ACC112 (cell line): ENCODE measurements at regions not wholly inside any gene's neighbourhood (a gene's known extent, or its start where the extent isn't known, plus 50 kb on each side); places are given as distances from the start of the nearest gene placed in this dataset.

Experiments used
- H2AFZ ChIP-seq: fragments of 200-600 bp; sonication (generic); one replicate; pipeline ENCODE4 v1.6.0; 2017; ENCODE audit warnings: antibody characterized with exemption, low read length; ENCODE audit not compliant: unreplicated experiment
- H3K27ac ChIP-seq: fragments of 200-600 bp; sonication (generic); 2 replicates; pipeline ENCODE4 v1.5.1; 2014; ENCODE audit warnings: low read depth, mild to moderate bottlenecking, antibody characterized with exemption, low read length, moderate library complexity
- H3K27me3 ChIP-seq: fragments of 200-600 bp; sonication (generic); 2 replicates; pipeline ENCODE4 v1.6.1; 2014; ENCODE audit warnings: mild to moderate bottlenecking, antibody characterized with exemption, low read length, moderate library complexity, mixed read lengths; ENCODE audit not compliant: insufficient read depth
- H3K36me3 ChIP-seq: fragments of 200-600 bp; sonication (generic); 2 replicates; pipeline ENCODE4 v1.6.1; 2016; ENCODE audit warnings: mild to moderate bottlenecking, antibody characterized with exemption, low read length, moderate library complexity, mixed read lengths; ENCODE audit not compliant: insufficient read depth
- H3K4me1 ChIP-seq: fragments of 200-600 bp; sonication (generic); one replicate; pipeline ENCODE4 v1.6.1; 2016; ENCODE audit warnings: low read length, mixed read lengths; ENCODE audit not compliant: insufficient read depth, unreplicated experiment, control insufficient read depth
- H3K4me3 ChIP-seq: fragments of 200-600 bp; sonication (generic); 2 replicates; pipeline ENCODE4 v1.5.1; 2014; ENCODE audit warnings: mild to moderate bottlenecking, low read depth, low read length
- H3K79me2 ChIP-seq: fragments of 200-600 bp; sonication (generic); one replicate; pipeline ENCODE4 v1.6.0; 2016; ENCODE audit warnings: low read length; ENCODE audit not compliant: control insufficient read depth, unreplicated experiment, insufficient read depth

DNA sequence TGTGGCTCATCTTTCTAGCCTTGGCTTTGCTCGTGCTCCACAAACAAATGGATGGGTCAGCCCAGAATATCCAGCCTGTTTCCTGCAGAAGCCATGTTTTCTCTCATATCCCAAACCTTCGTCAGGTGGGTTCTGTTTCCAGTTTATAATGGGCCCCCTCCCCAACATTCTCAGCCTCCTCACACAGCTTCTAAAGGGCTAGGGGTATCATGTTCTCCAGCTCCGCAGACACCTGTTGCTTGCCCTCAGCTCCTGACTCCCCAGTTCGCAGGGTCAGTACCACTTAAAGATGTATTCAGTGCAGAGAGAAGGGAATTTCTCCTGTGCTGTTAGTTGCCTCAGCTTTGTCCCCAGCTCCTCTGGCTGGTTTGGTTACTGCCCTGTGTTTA is 447.3 kb upstream of the JARID2 start:
- Histone ChIP-seq H3K4me1 (no peaks in the 10 kb centered on the region), H3K27ac (no peak overlapping the region), H3K27me3 (no peaks in the 10 kb centered on the region), H3K4me3 (no peak overlapping the region), H2AFZ (no peak overlapping the region), H3K79me2 (no peaks in the 10 kb centered on the region), H3K36me3 (no peaks in the 10 kb centered on the region)

- Histone ChIP-seq H3K36me3 (no peaks in the 10 kb centered on the region), H3K27me3 (no peaks in the 10 kb centered on the region), H3K79me2 (no peaks in the 10 kb centered on the region), H2AFZ (no peak overlapping the region), H3K4me3 (no peak overlapping the region), H3K4me1 (no peaks in the 10 kb centered on the region), H3K27ac (no peak overlapping the region)
Observed at GRCh38 chr6:14798996-14799588, 446.8 kb upstream of the JARID2 start.

- H3K36me3 ChIP-seq, result no peaks in the 10 kb centered on the region
- no peak overlapping the region for H2AFZ ChIP-seq
- H3K4me3 ChIP-seq, result no peak overlapping the region
- peaks cover 6% of the 10 kb centered on the region for H3K4me1 ChIP-seq
- H3K79me2 ChIP-seq, result no peaks in the 10 kb centered on the region
- no peaks in the 10 kb centered on the region for H3K27me3 ChIP-seq
- H3K27ac ChIP-seq, result no peak overlapping the region
Observed at GRCh38 chr6:14799928-14800327, 445.9 kb upstream of the JARID2 start.

GRCh38 chr6:14802514-14803160 is 443.2 kb upstream of the JARID2 start:
- no peak overlapping the region for H3K4me3 ChIP-seq
- no peaks in the 10 kb centered on the region for H3K36me3 ChIP-seq
- H3K27ac ChIP-seq, result no peak overlapping the region
- peaks cover 8% of the 10 kb centered on the region for H3K4me1 ChIP-seq
- no peaks in the 10 kb centered on the region for H3K79me2 ChIP-seq
- H3K27me3 ChIP-seq, result no peaks in the 10 kb centered on the region
- H2AFZ ChIP-seq, result no peak overlapping the region

DNA sequence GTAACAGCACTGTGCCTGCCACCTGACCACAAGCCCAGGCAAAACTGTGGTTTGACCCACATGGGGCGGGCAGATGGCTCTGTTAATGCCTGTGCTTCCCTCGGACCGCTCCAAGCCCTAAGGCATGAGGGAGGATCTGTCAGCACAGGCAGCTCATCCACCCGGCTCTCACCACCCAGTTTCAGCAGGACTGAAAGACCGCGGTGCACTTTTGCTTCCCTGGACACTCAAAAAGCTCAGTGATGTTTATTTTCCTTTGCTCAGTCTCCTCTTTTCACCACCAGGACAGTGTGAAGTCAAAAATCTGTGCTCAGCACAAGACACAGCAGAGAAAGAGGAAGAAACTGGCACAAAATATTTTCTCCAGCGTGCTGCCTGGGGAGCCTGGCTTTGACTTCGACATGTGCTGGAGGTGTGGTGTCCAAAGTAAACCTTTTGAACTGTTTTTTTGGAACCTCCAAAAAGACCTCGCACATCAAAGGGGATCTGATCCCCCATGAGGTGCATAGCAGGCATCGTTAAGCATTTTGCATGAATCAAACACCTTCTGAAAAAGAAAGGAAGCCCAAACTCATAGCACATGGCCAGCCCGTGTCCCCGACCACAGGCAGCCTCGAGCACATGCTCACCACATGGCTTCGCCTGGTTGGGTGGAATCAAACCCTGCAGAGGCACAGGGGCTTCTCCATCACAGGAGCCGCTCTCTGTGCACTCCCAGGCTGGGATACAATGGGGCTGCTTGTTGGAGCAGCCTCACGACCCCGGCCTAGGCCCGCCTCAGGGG is 441.7 kb upstream of the JARID2 start:
- H3K4me3 ChIP-seq, result no peak overlapping the region
- no peak overlapping the region for H2AFZ ChIP-seq
- H3K27ac ChIP-seq, result no peak overlapping the region
- no peaks in the 10 kb centered on the region for H3K36me3 ChIP-seq
- no peaks in the 10 kb centered on the region for H3K27me3 ChIP-seq
- no peaks in the 10 kb centered on the region for H3K79me2 ChIP-seq
- peaks cover 8% of the 10 kb centered on the region for H3K4me1 ChIP-seq

DNA sequence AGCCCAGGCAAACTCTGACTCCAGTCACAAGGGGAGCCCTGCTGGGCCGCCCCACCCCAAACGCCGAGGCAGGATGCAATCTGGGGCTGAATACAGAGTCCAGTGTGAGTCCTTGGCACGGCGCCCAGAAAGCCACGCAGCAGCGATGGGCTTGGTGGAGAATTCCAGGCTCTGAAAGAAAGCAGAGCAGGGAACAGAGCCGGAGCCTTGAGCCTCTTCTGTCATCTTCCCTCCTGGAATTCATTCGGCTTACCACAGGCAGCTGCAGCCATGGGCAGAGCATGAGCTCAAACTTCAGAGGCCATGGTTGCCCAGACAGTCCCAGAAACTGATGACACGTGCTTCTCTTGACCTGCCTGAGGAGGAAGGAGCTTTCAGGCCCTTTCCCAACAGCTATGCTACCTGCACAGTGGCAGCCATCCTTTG is 441.1 kb upstream of the JARID2 start:
- H3K27me3 ChIP-seq, result no peaks in the 10 kb centered on the region
- H3K4me3 ChIP-seq, result no peak overlapping the region
- H3K36me3 ChIP-seq, result no peaks in the 10 kb centered on the region
- H3K27ac ChIP-seq, result no peak overlapping the region
- H3K4me1 ChIP-seq, result peaks cover 8% of the 10 kb centered on the region
- no peak overlapping the region for H2AFZ ChIP-seq
- H3K79me2 ChIP-seq, result no peaks in the 10 kb centered on the region

- Histone ChIP-seq H2AFZ (no peak overlapping the region), H3K4me1 (peaks cover 8% of the 10 kb centered on the region), H3K27me3 (no peaks in the 10 kb centered on the region), H3K27ac (no peak overlapping the region), H3K36me3 (no peaks in the 10 kb centered on the region), H3K79me2 (no peaks in the 10 kb centered on the region), H3K4me3 (no peak overlapping the region)
Observed at GRCh38 chr6:14806101-14806500, 439.8 kb upstream of the JARID2 start.

GRCh38 chr6:14807130-14807529 is 438.7 kb upstream of the JARID2 start:
- no peak overlapping the region for H3K4me3 ChIP-seq
- H3K27ac ChIP-seq, result no peak overlapping the region
- H3K36me3 ChIP-seq, result no peaks in the 10 kb centered on the region
- no peaks in the 10 kb centered on the region for H3K27me3 ChIP-seq
- no peaks in the 10 kb centered on the region for H3K79me2 ChIP-seq
- H2AFZ ChIP-seq, result no peak overlapping the region
- peaks cover 8% of the 10 kb centered on the region for H3K4me1 ChIP-seq

DNA sequence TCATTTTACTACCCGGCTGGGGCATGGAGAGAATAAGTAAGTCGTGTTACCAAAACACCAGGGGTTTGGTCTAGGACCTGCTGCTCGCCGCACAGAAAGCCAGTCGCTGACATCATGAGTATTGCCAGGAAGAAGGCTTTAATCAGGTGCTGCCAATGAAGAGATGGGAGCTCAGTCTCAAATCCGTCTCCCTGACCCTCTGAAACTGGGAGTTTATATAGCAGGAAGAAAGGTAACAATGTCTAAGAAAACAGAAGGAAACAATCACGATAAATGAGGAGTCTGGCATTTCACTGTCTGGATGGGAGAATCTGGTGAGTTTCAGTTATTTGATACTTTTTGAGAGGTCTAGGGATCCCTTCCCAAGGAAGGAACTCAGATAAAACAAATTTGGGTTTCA is 437.9 kb upstream of the JARID2 start:
- Histone ChIP-seq H3K27me3 (no peaks in the 10 kb centered on the region), H2AFZ (no peak overlapping the region), H3K4me1 (peaks cover 8% of the 10 kb centered on the region), H3K27ac (no peak overlapping the region), H3K36me3 (no peaks in the 10 kb centered on the region), H3K79me2 (no peaks in the 10 kb centered on the region), H3K4me3 (no peak overlapping the region)

GRCh38 chr6:14810021-14810420 is 435.8 kb upstream of the JARID2 start:
- no peaks in the 10 kb centered on the region for H3K27me3 ChIP-seq
- H3K4me1 ChIP-seq, result peaks cover under 1% of the 10 kb centered on the region
- H3K36me3 ChIP-seq, result no peaks in the 10 kb centered on the region
- H2AFZ ChIP-seq, result no peak overlapping the region
- H3K79me2 ChIP-seq, result no peaks in the 10 kb centered on the region
- H3K27ac ChIP-seq, result no peak overlapping the region
- H3K4me3 ChIP-seq, result no peak overlapping the region
